Stimulated activated CD4-positive, alpha-beta T cell treated with anti-CD3 and anti-CD28 coated beads, Interleukin-1b, Interleukin-23, amount 100 ng/mL, for 1 hour (primary cell): ENCODE measurements at regions not wholly inside any gene's neighbourhood (a gene's known extent, or its start where the extent isn't known, plus 50 kb on each side); places are given as distances from the start of the nearest gene placed in this dataset.

Experiments used
- DNase-seq, 2 donors: peaks; one replicate each; pipeline ENCODE4 v3.0.0-alpha.2; 2020; ENCODE audit warnings: low read depth in 2 of 2

GRCh38 chr6:97591955-97592354 is 308.9 kb upstream of the MMS22L start:
- no peak for DNase-seq

GRCh38 chr6:97594844-97595243 is 311.8 kb upstream of the MMS22L start:
- no peak for DNase-seq

- no peak for DNase-seq
These were observed 338.1 kb upstream of the MMS22L start for GRCh38 chr6:97621111-97621510.

GRCh38 chr6:97626671-97627441 is 343.8 kb upstream of the MMS22L start:
- DNase-seq = no peak

- DNase-seq = no peak
These were observed 346.2 kb upstream of the MMS22L start for GRCh38 chr6:97629180-97629579.

GRCh38 chr6:97630604-97631003 is 347.6 kb upstream of the MMS22L start:
- no peak for DNase-seq

- DNase-seq = no peak
These were observed 349.3 kb upstream of the MMS22L start for GRCh38 chr6:97632341-97632740.

GRCh38 chr6:97639702-97640101 is 356.7 kb upstream of the MMS22L start:
- no peak for DNase-seq

GRCh38 chr6:97644353-97644752 is 361.3 kb upstream of the MMS22L start:
- no peak for DNase-seq

GRCh38 chr6:97645757-97646156 is 362.7 kb upstream of the MMS22L start:
- no peak for DNase-seq

GRCh38 chr6:97653076-97653475 is 370.1 kb upstream of the MMS22L start:
- DNase-seq = no peak

- no peak for DNase-seq
These were observed 370.5 kb upstream of the MMS22L start for GRCh38 chr6:97653517-97653916.

- no peak for DNase-seq
These were observed 371.7 kb upstream of the MMS22L start for GRCh38 chr6:97654674-97655073.

GRCh38 chr6:97656236-97656635 is 373.2 kb upstream of the MMS22L start:
- DNase-seq = no peak

GRCh38 chr6:97656706-97657350 is 373.8 kb upstream of the MMS22L start:
- no peak for DNase-seq

GRCh38 chr6:97658090-97658489 is 375.1 kb upstream of the MMS22L start:
- no peak for DNase-seq

GRCh38 chr6:97663252-97663651 is 380.2 kb upstream of the MMS22L start:
- DNase-seq = no peak

GRCh38 chr6:97665446-97665845 is 382.4 kb upstream of the MMS22L start:
- DNase-seq = no peak

GRCh38 chr6:97666889-97667288 is 383.9 kb upstream of the MMS22L start:
- DNase-seq = no peak

GRCh38 chr6:97668716-97669115 is 385.7 kb upstream of the MMS22L start:
- no peak for DNase-seq

GRCh38 chr6:97669191-97670031 is 386.4 kb upstream of the MMS22L start:
- DNase-seq = no peak

- DNase-seq = no peak
These were observed 391.8 kb upstream of the MMS22L start for GRCh38 chr6:97674802-97675201.

GRCh38 chr6:97677626-97678025 is 394.6 kb upstream of the MMS22L start:
- DNase-seq = no peak
